ENCODE measurements at regions not wholly inside any gene's neighbourhood (a gene's known extent, or its start where the extent isn't known, plus 50 kb on each side); places are given as distances from the start of the nearest gene placed in this dataset.

DNA sequence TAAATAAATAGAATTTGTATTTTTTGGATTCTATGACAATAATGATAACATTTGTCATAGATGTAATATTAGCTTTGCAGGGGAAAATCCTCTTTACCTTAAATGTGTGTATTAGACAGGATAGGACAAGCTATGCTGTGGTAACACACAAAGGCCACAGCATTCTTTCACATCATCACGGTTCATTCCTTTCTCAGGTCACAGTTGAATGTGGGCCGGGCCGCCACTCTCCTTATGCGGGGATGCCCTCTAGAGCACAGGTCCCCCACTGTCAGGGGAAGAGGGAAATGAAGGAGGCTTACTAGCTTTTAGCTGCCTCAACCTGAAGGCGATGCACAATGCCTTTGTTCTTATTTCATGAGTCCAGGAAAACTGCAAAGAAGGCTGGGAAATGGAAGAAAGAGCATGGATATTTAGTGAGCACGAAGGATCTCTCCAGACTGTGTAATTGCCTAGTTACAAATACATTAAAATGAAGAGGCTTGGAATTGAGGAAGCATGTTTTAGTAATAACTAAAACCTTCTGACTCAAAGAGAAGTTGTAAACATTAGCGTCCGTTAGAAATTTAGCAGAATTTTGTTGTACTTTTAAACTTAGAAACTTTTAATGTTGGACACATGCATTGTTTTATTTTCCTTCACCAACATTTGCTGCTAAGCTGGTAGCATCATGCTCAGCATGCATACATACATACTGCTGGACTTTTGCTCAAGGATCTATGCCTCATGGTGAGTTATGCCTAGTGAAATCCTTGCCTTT, 248.9 kb upstream of the FOXQ1 start:
- DNase-seq (ENCODE audit: low read depth): peak; percentile 41

DNA sequence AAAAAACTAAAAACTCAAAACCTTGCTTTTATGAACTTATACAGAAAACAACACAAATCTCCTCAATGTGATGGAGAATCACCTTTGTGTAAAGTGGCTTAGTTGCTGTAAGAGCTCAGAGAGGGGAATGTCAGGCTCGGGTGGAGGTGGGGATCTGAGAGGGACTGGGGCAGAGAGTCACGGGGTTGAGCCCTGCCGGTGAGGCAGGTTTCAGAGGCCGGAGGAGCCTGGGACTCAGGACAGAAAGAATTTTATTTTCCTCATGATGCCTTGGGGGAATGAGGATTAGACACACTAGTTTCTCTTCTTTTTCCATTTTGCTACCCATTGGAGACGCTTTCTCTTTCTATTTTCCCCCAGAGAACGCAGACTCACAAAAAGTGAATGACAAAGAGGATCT, 252.3 kb upstream of the FOXQ1 start:
- DNase-seq (ENCODE audit: low read depth): no peak

GRCh38 chr6:1057490-1058135, 254.3 kb upstream of the FOXQ1 start:
- DNase-seq (ENCODE audit: low read depth): no peak

- no peak for DNase-seq (ENCODE audit: low read depth)
Observed at GRCh38 chr6:1055015-1055921, 256.6 kb upstream of the FOXQ1 start.

DNA sequence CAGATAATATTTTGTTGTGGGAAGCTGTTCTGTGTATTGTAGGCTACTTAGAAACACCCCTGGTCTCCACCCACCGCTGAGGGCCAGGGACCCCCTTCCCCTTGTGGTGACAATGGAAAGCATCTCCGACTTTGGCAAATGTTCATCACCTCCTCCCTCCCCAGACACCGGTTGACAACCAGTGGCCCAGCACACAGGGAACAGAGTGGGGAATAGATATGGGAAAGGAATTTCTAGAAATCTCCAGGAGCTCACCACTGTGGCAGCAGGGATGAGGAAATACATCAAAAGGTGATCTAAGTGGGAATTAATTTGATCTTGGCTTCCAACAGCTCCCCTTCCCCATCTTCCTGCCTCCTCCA, 257.3 kb upstream of the FOXQ1 start:
- no peak for DNase-seq (ENCODE audit: low read depth)

DNA sequence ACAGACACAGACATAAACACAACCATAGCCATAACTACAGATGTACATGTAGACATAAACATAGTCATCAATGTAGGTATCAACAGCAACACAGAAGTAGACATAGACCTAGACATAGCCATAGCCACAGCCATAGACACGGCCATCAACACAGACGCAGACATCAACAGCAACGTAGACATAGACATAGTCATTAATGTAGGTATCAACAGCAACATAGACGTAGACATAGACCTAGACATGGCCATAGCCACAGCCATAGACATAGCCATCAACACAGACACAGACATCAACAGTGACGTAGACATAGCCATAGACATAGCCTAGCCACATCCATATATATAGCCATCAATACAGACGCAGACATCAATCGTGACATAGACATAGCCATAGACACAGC, 258.3 kb upstream of the FOXQ1 start:
- DNase-seq (ENCODE audit: low read depth): no peak

DNA sequence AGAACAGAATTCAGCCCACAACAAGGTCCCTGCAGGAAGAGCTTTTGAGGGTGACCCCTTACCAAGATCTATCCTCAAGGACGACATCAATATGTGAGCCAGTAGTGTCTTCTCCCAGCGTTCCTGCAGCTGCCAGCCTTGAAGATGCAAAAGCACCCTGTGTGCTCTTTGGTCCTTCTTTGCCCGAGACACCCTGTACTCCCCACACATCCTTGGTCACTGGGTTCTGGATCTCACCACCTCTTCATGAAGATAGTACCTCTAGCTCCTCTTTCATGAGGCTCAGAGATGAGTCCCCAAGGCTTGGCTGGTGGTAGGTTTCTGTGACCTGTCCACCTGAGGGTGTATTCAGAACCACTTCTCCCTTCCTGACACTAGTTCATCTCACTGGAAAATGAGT, 259.6 kb upstream of the FOXQ1 start:
- DNase-seq (ENCODE audit: low read depth): no peak

DNA sequence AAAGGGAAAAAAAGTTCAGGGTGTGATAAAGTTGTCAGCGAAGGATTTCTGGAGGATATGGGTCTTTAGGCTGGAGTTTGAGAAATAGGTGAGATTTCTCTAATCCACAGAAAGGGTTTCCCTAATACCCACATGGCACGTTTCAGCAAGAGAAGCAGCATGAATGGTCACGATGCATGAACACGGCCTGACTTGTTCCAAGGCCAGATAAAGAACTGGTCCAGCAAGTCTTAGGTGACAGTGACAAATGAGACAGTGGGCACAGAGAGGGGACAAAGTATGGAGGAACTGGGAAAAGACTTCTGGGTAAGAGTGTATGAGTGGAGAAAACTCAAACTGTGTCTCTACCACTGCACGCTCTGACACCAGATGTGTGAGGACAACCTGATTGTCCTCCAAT, 262.0 kb upstream of the FOXQ1 start:
- DNase-seq (ENCODE audit: low read depth): no peak

GRCh38 chr6:1049170-1049569, 262.7 kb upstream of the FOXQ1 start:
- no peak for DNase-seq (ENCODE audit: low read depth)

GRCh38 chr6:1047981-1048541, 263.8 kb upstream of the FOXQ1 start:
- DNase-seq (ENCODE audit: low read depth): no peak

DNA sequence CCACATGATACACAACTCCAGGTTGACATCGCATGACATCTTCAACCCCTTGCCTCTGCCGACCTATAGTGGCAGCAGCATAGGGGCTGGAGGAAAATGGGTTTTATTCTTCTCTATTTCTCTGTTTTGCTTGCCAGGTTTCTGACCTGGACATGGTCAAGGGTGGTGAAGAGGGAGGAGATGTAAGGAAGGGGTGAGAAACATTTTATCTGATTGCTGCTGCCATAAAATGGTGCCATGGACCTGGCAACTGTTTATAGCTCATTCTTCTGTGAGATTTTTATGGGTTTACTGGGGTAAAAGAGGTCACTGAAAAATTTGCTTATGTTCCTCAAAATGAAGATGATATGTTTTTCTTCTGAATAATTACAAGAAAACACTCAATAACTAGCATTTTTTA, 266.7 kb upstream of the FOXQ1 start:
- no peak for DNase-seq (ENCODE audit: low read depth)

GRCh38 chr6:1044040-1044836, 267.7 kb upstream of the FOXQ1 start:
- DNase-seq (ENCODE audit: low read depth): no peak

GRCh38 chr6:1043458-1043836, 268.5 kb upstream of the FOXQ1 start:
- peak; percentile 51 for DNase-seq (ENCODE audit: low read depth)

DNA sequence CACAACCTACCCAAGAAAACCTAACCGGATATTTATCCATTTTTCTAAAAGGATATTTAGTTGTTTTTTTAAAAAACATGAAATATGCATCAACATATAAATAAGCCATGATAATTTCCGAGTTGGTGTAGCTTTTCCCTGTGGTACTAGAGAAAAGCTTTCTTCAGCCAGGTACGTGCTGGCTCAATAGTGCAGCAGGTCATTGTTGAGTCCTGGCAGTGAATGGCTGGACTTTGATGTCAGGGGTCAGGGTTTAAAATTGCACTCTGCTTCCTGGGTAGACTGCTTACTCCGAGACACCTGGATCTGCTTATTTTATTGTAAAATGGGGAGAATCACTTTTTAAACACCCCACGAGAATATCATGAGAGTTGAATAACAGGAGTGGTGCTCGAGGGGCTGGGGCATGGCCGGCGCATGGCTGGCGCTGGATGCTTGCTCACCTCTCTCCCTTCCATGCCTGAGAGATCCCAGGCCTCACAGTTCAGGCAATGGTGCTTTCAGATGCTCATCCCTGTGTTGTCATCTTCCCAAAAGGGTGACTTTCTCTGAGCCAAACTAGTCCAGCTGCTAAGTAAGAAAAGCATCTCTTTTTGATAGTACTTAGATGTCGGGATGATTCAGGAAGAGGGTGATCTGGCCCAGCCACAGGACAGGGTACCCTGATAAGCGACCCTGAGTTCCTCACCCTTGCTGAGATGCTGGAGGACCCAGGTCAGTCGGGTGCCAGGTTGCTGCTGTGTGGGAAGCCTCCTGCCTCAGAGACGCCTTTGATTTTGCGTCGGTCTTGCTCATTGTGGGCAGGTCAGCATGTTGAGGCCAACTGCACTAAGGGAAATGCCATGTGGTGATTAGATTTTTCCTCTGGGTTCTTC, 269.1 kb upstream of the FOXQ1 start:
- no peak for DNase-seq (ENCODE audit: low read depth)

GRCh38 chr6:1040393-1040792, 271.5 kb upstream of the FOXQ1 start:
- no peak for DNase-seq (ENCODE audit: low read depth)

DNA sequence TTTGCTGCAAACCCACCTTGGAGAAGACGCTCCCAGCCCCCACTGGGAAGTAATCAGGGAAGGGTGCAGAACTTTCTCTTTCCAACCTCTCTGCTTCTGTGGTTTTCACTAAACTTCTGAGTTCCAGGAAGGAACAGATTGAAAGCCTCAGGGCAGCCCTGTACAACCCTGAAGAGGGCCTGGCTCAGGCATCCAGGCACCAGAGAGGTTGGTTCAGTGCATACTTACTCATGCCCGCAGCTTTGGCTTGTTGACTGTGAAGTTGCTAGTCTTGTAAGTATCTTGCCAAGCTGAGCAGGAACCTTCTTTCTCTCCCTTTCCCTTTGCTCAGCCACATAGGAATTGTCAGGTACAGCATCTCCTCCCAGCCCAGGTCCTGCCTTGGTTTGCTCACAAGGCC, 272.2 kb upstream of the FOXQ1 start:
- no peak for DNase-seq (ENCODE audit: low read depth)

- no peak for DNase-seq (ENCODE audit: low read depth)
Observed at GRCh38 chr6:1039191-1039590, 272.7 kb upstream of the FOXQ1 start.

DNA sequence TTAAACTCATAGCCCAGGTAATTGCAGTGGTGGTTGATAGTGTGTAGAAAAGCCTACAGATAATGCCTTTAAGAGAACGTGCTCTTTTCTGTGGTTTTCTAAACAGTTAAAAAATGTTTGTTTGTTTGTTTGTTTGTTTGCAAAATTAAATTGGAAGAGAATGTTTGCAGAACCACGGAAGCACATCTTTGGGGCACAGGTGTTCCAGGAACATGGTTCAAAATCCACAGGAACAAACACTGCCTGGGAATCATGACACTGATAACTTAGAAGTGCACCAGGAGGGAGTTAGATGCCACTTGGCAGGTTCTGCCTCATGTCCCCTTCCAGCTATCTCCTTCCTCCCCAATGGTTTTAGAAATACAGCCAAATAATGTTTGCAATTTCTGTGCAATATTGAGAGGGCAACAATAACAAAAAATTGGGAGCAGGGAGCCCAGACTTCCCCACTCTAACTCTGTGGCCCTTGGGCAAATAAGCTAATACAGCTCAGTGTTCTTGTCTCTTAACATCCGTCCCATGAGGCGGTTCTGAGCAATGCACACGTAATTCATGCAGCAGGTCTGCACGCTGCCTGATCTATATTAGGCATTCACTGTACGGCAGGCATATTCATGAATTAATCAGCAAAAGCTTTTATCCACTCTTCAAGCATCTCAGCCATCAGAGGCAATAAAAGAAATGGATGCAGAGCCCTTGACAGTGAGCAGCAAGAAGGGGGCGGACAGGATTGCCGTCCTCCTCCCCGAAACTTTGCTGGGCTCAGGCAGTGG, 274.3 kb upstream of the FOXQ1 start:
- DNase-seq (ENCODE audit: low read depth): no peak

DNA sequence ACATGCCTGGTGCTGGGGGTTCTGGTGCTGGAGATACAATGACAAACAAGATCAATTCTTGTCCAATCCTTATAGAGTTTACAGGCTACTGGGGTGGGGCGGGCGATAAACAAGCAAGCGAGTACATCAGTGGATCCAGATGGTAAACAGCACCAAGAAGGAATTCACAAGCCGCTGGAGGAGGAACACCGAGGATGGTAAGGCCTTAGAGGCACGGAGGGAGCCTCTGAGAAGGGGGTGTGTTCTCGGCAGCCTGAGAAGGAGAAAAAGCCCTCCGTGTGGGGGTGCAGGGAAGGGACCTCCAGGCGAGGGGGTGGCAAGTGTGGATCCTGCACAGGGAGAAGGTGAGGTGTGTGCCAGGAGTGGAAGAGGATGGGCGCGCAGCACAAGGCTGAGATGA, 276.5 kb upstream of the FOXQ1 start:
- DNase-seq (ENCODE audit: low read depth): no peak

DNA sequence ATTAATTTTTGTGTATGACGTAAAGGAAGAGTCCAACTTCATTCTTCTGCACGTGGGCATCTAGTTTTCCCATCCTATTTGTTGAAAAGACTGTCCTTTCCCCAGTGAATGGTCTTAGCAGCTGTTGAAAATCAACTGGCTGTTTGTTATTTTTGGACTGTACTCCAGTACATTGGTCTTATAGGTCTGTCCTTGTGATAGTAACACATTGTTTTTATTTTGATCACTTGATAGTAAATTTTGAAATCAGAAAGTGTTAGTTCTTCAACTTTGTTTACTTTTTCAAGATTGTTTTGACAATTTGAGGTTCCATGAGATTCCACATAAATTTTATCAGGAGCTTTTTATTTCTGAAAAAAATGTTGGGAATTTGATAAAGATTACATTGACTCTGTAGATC, 280.2 kb upstream of the FOXQ1 start:
- DNase-seq (ENCODE audit: low read depth): no peak
